ENCODE measurements at regions not wholly inside any gene's neighbourhood (a gene's known extent, or its start where the extent isn't known, plus 50 kb on each side); places are given as distances from the start of the nearest gene placed in this dataset.

DNA sequence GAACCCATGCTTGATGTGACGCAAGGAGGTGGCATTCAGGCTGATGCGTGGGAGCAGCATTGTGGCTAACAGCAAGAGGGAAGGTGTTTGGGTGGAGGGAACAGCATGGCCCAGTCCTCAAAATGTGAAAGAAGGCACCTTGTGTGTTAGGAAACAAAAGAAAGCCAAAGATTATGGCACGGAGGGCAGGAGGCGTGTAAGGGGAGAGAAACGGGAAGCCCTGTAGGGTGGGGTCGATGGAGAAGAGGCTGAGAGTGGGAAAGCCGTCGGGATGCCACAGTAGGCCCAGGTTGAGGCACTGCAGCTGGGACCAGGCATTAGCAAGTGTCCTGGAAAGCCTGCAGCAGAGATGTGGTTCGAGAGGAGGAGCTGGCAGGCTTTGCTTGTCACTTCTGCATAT, 241.1 kb downstream of the GADD45G start:
- no peaks in the 10 kb centered on the region for H3K9me3 ChIP-seq (ENCODE audit: control insufficient read depth, low read depth, low read length)
- H2AFZ ChIP-seq (ENCODE audit: control insufficient read depth, low read length): no peak overlapping the region
- H3K79me2 ChIP-seq (ENCODE audit: control insufficient read depth, insufficient read depth, low read length): no peaks in the 10 kb centered on the region
- no peak overlapping the region for H3K4me2 ChIP-seq (ENCODE audit: control insufficient read depth, extremely low read depth, insufficient read depth, low read depth, low read length)
- H3K27ac ChIP-seq (ENCODE audit: control insufficient read depth, insufficient read depth, low read length): no peak overlapping the region
- no peaks in the 10 kb centered on the region for H3K36me3 ChIP-seq (ENCODE audit: control insufficient read depth in 2 of 2, extremely low read depth in 1 of 2, insufficient read depth in 2 of 2, low read length in 2 of 2)
- TF ChIP-seq, protein P1, sequence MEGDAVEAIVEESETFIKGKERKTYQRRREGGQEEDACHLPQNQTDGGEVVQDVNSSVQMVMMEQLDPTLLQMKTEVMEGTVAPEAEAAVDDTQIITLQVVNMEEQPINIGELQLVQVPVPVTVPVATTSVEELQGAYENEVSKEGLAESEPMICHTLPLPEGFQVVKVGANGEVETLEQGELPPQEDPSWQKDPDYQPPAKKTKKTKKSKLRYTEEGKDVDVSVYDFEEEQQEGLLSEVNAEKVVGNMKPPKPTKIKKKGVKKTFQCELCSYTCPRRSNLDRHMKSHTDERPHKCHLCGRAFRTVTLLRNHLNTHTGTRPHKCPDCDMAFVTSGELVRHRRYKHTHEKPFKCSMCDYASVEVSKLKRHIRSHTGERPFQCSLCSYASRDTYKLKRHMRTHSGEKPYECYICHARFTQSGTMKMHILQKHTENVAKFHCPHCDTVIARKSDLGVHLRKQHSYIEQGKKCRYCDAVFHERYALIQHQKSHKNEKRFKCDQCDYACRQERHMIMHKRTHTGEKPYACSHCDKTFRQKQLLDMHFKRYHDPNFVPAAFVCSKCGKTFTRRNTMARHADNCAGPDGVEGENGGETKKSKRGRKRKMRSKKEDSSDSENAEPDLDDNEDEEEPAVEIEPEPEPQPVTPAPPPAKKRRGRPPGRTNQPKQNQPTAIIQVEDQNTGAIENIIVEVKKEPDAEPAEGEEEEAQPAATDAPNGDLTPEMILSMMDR (optimal IDR thresholded peaks at IDR 0.05 in 1 of 3, IDR thresholded peaks at IDR 0.05 in 1 of 3, conservative IDR thresholded peaks at IDR 0.05 in 1 of 3; ENCODE audit: extremely low read depth in 1 of 3, insufficient read depth in 2 of 3, low read length in 3 of 3): no peak
- TF ChIP-seq EZH2 (IDR thresholded peaks at IDR 0.05; ENCODE audit: low read length): no peak
- DNase-seq (ENCODE audit: low read depth, low spot score): no peak
- no peak overlapping the region for H3K9ac ChIP-seq (ENCODE audit: control insufficient read depth, extremely low read depth, insufficient read depth, low read length)
- dilution Hi-C loops (cut with MboI; ENCODE audit: extremely low pct_ligation_motif_present, low sequenced_read_pairs): no loop called here
- no peak overlapping the region for H3K4me3 ChIP-seq (ENCODE audit: control insufficient read depth in 2 of 3, extremely low read depth in 1 of 3, insufficient read depth in 2 of 3, low read depth in 1 of 3, low read length in 3 of 3)
- peaks cover 2% of the 10 kb centered on the region for H3K27me3 ChIP-seq (ENCODE audit: control insufficient read depth, extremely low read depth, insufficient read depth, low read length)
- H4K20me1 ChIP-seq (ENCODE audit: control insufficient read depth, extremely low read depth, insufficient read depth, low read length): no peaks in the 10 kb centered on the region
- H3K4me1 ChIP-seq (ENCODE audit: control insufficient read depth, extremely low read depth, insufficient read depth, low read length): no peaks in the 10 kb centered on the region
- no peaks in the 10 kb centered on the region for H3K9me1 ChIP-seq (ENCODE audit: control insufficient read depth, extremely low read depth, insufficient read depth, low read length)
- no peak for FAIRE-seq

DNA sequence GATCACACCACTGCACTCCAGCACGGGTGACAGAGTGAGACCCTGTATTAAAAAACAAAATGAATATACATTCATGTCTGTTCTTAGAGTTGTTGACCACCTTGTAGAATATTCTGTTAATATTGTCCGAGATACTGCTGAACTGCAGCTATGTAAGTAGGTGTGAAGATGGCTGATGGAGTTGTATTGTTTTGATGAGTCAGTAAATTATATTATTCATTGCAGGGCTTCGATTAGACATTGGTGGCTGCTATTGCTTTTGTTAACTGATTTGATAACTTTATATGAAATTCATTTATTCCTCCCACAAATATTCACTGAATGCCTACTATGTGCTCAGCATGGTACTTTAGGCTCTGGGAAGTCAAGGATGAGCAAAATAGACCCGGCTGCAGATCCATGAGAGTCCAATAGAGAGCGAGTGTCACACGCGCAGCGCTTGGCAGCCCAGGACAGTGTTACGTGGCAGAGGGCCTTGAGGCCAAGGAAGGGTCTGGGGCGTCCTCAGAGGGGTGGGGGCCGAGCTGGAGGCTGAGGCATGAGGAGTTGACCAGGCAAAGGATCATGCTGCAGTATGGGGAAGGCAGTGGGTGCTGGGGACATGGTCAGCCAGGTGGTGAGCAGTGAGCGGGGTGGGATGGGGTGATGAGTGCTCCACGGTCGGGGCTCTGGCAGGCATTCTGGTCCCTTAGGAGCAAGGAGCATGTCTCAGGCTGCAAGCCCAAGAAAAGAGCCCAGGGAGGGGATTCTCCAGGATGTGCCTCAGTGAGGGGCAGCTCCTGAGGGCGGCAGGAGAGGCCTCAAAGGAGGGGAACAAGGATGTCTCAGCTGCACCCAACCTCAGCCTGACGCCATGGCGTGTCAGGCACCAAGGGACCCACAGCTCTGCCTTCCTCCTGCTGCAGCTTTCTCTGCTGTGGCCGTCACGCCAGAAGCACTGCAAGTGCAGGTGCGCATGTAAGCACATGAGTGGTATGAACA, 243.5 kb downstream of the GADD45G start:
- no peak overlapping the region for H2AFZ ChIP-seq (ENCODE audit: control insufficient read depth, low read length)
- no peaks in the 10 kb centered on the region for H4K20me1 ChIP-seq (ENCODE audit: control insufficient read depth, extremely low read depth, insufficient read depth, low read length)
- DNase-seq (ENCODE audit: low read depth, low spot score) (no peak), FAIRE-seq (no peak)
- H3K27me3 ChIP-seq (ENCODE audit: control insufficient read depth, extremely low read depth, insufficient read depth, low read length): peaks cover 4% of the 10 kb centered on the region
- no peak overlapping the region for H3K27ac ChIP-seq (ENCODE audit: control insufficient read depth, insufficient read depth, low read length)
- no peak overlapping the region for H3K9ac ChIP-seq (ENCODE audit: control insufficient read depth, extremely low read depth, insufficient read depth, low read length)
- TF ChIP-seq EZH2 (IDR thresholded peaks at IDR 0.05; ENCODE audit: low read length): no peak
- TF ChIP-seq, protein P1 (optimal IDR thresholded peaks at IDR 0.05 in 1 of 3, IDR thresholded peaks at IDR 0.05 in 1 of 3, conservative IDR thresholded peaks at IDR 0.05 in 1 of 3; ENCODE audit: extremely low read depth in 1 of 3, insufficient read depth in 2 of 3, low read length in 3 of 3): no peak
- no peaks in the 10 kb centered on the region for H3K9me3 ChIP-seq (ENCODE audit: control insufficient read depth, low read depth, low read length)
- H3K36me3 ChIP-seq (ENCODE audit: control insufficient read depth in 2 of 2, extremely low read depth in 1 of 2, insufficient read depth in 2 of 2, low read length in 2 of 2): no peaks in the 10 kb centered on the region
- no peak overlapping the region for H3K4me3 ChIP-seq (ENCODE audit: control insufficient read depth in 2 of 3, extremely low read depth in 1 of 3, insufficient read depth in 2 of 3, low read depth in 1 of 3, low read length in 3 of 3)
- H3K79me2 ChIP-seq (ENCODE audit: control insufficient read depth, insufficient read depth, low read length): no peaks in the 10 kb centered on the region
- no peaks in the 10 kb centered on the region for H3K9me1 ChIP-seq (ENCODE audit: control insufficient read depth, extremely low read depth, insufficient read depth, low read length)
- no peak overlapping the region for H3K4me2 ChIP-seq (ENCODE audit: control insufficient read depth, extremely low read depth, insufficient read depth, low read depth, low read length)
- dilution Hi-C loops (cut with MboI; ENCODE audit: extremely low pct_ligation_motif_present, low sequenced_read_pairs): no loop called here
- no peaks in the 10 kb centered on the region for H3K4me1 ChIP-seq (ENCODE audit: control insufficient read depth, extremely low read depth, insufficient read depth, low read length)

Data from keratinocyte (primary cell).